HG03039 (cell line): ENCODE measurements at regions not wholly inside any gene's neighbourhood (a gene's known extent, or its start where the extent isn't known, plus 50 kb on each side); places are given as distances from the start of the nearest gene placed in this dataset.

Experiments
- ATAC-seq: cut with Tn5 transposase; IDR thresholded peaks from one replicate; pipeline ENCODE4 v1.9.1; 2021; ENCODE audit warnings: mild to moderate bottlenecking, moderate library complexity; ENCODE audit not compliant: unreplicated experiment

GRCh38 chr3:106018929-106019550, 150.2 kb upstream of the CBLB start:
- no peak for ATAC-seq

GRCh38 chr3:106022913-106023312, 154.1 kb upstream of the CBLB start:
- ATAC-seq, result no peak

GRCh38 chr3:106025151-106025722, 156.4 kb upstream of the CBLB start:
- ATAC-seq, result no peak

GRCh38 chr3:106029954-106030626, 161.3 kb upstream of the CBLB start:
- no peak for ATAC-seq

- ATAC-seq, result no peak
Measured at GRCh38 chr3:106030627-106030963, 161.8 kb upstream of the CBLB start.

GRCh38 chr3:106032479-106032878, 163.7 kb upstream of the CBLB start:
- no peak for ATAC-seq

GRCh38 chr3:106033654-106034053, 164.8 kb upstream of the CBLB start:
- ATAC-seq, result no peak

- no peak for ATAC-seq
Measured at GRCh38 chr3:106034313-106034712, 165.5 kb upstream of the CBLB start.

- ATAC-seq, result no peak
Measured at GRCh38 chr3:106035619-106036018, 166.8 kb upstream of the CBLB start.

GRCh38 chr3:106036696-106037095, 167.9 kb upstream of the CBLB start:
- no peak for ATAC-seq

GRCh38 chr3:106047221-106047620, 178.4 kb upstream of the CBLB start:
- ATAC-seq, result no peak

- no peak for ATAC-seq
Measured at GRCh38 chr3:106048946-106049481, 180.2 kb upstream of the CBLB start.

GRCh38 chr3:106049821-106050220, 181.0 kb upstream of the CBLB start:
- ATAC-seq, result no peak

GRCh38 chr3:106056931-106057330, 188.1 kb upstream of the CBLB start:
- ATAC-seq, result no peak

- ATAC-seq, result no peak
Measured at GRCh38 chr3:106058475-106058874, 189.7 kb upstream of the CBLB start.

- ATAC-seq, result no peak
Measured at GRCh38 chr3:106059953-106060517, 191.2 kb upstream of the CBLB start.

GRCh38 chr3:106063909-106064308, 195.1 kb upstream of the CBLB start:
- ATAC-seq, result no peak

- no peak for ATAC-seq
Measured at GRCh38 chr3:106065831-106066230, 197.0 kb upstream of the CBLB start.

GRCh38 chr3:106067711-106068110, 198.9 kb upstream of the CBLB start:
- no peak for ATAC-seq

- ATAC-seq, result no peak
Measured at GRCh38 chr3:106068381-106068780, 199.6 kb upstream of the CBLB start.

- no peak for ATAC-seq
Measured at GRCh38 chr3:106068795-106069194, 200.0 kb upstream of the CBLB start.

GRCh38 chr3:106070187-106070586, 201.4 kb upstream of the CBLB start:
- no peak for ATAC-seq
